Upper lobe of right lung (tissue), 1 donor: ENCODE measurements at regions not wholly inside any gene's neighbourhood (a gene's known extent, or its start where the extent isn't known, plus 50 kb on each side); places are given as distances from the start of the nearest gene placed in this dataset.

Experiments used
- ATAC-seq: fragments of 200-7000 bp; cut with Tn5 transposase; one replicate; pipeline ENCODE4 v1.9.1; 2020; ENCODE audit warnings: mild to moderate bottlenecking, moderate library complexity
- DNase-seq: peaks from one replicate; pipeline ENCODE4 v3.0.0-alpha.2; 2020
- H3K27ac ChIP-seq: fragments of 200-600 bp; one replicate; pipeline ENCODE4 v1.8.0; 2022
- H3K27me3 ChIP-seq: fragments of 200-600 bp; one replicate; pipeline ENCODE4 v1.8.0; 2022; ENCODE audit warnings: mild to moderate bottlenecking
- H3K36me3 ChIP-seq: fragments of 200-600 bp; one replicate; pipeline ENCODE4 v1.8.0; 2022
- H3K4me1 ChIP-seq: fragments of 200-600 bp; one replicate; pipeline ENCODE4 v1.8.0; 2022
- H3K4me3 ChIP-seq: fragments of 200-600 bp; one replicate; pipeline ENCODE4 v1.8.0; 2022; ENCODE audit warnings: mild to moderate bottlenecking
- H3K9me3 ChIP-seq: fragments of 200-600 bp; one replicate; pipeline ENCODE4 v1.8.0; 2022
- CTCF ChIP-seq: fragments of 200-600 bp; IDR thresholded peaks from one replicate; pipeline ENCODE4 v1.8.0; 2022; ENCODE audit warnings: antibody characterized with exemption
- intact Hi-C: fragments of 100-400 bp; cut with DNase I; formaldehyde crosslinking; loops from one replicate; pipeline ENCODE4 v1.11.0; 2022
- donor health status: DM: no; HTN: yes; CAD: no; lungs with severe emphysema.

- ATAC-seq, result peak; percentile 28
- no peak for TF ChIP-seq CTCF
Measured at GRCh38 chr10:62996925-62997324, 136.2 kb upstream of the NRBF2 start.

GRCh38 chr10:62996516-62996915 lies 136.6 kb upstream of the NRBF2 start:
- DNase-seq, result no peak
- no peak for TF ChIP-seq CTCF
- Histone ChIP-seq H3K9me3 (no peaks in the 10 kb centered on the region), H3K27ac (no peak overlapping the region), H3K36me3 (no peaks in the 10 kb centered on the region), H3K27me3 (no peaks in the 10 kb centered on the region), H3K4me3 (no peak overlapping the region), H3K4me1 (no peaks in the 10 kb centered on the region)
- ATAC-seq, result no peak
- intact Hi-C loops, result no loop called here

More at GRCh38 chr10:62996925-62997324, 136.2 kb upstream of the NRBF2 start:
- Histone ChIP-seq H3K36me3 (no peaks in the 10 kb centered on the region), H3K9me3 (no peaks in the 10 kb centered on the region), H3K4me1 (no peaks in the 10 kb centered on the region), H3K27me3 (no peaks in the 10 kb centered on the region), H3K4me3 (no peak overlapping the region), H3K27ac (no peak overlapping the region)
- no peak for DNase-seq
- intact Hi-C loops, result no loop called here

DNA sequence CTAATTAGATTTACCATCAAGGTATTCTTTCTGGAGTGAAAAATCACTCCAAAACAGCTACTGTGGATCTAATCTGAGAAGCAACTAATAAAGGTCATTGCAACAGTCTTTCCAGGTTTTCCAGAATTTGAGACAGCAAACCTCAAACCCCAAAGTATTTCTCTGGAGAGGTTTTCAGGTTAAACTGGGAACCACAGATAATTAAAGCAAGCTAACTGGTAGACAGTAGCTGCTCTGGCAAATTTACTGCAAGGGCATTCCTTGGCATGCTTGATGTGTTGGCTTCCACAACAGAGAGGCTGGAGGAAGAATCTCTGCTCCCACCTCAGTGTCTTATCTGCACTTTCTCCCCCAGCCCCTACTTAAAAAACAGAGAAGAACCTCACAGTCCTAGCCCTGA lies 140.0 kb upstream of the NRBF2 start:
- no peak for TF ChIP-seq CTCF
- Histone ChIP-seq H3K36me3 (no peaks in the 10 kb centered on the region), H3K27ac (no peak overlapping the region), H3K27me3 (no peaks in the 10 kb centered on the region), H3K9me3 (no peaks in the 10 kb centered on the region), H3K4me3 (no peak overlapping the region), H3K4me1 (no peaks in the 10 kb centered on the region)
- intact Hi-C loops, result no loop called here
- ATAC-seq (no peak), DNase-seq (no peak)

- Histone ChIP-seq H3K9me3 (no peaks in the 10 kb centered on the region), H3K27me3 (no peaks in the 10 kb centered on the region), H3K27ac (no peak overlapping the region), H3K36me3 (no peaks in the 10 kb centered on the region), H3K4me3 (no peak overlapping the region), H3K4me1 (no peaks in the 10 kb centered on the region)
- ATAC-seq, result no peak
- TF ChIP-seq CTCF, result no peak
- intact Hi-C loops, result no loop called here
- DNase-seq, result no peak
Measured at GRCh38 chr10:62992145-62992721, 140.9 kb upstream of the NRBF2 start.

DNA sequence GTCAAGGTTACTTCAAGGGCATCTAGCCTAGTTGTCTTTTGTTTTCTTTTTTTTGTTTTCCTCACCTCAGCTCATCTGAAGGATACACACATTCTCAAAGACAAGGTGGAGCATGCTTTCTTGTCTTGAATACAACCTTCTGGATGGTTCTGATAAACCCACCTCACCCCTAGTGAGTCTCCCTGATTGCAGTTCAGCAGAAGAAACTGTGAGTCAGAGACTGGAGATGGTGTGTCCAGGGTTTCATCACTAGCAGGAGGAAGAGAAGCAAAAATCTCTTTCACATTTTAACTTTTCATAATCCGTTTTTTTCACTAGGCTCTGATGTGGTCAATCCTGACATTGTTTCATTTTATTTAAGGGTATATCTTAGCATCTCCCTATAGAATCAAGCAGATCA lies 143.0 kb upstream of the NRBF2 start:
- H3K4me1 ChIP-seq, result no peaks in the 10 kb centered on the region
- H3K36me3 ChIP-seq, result no peaks in the 10 kb centered on the region
- no peaks in the 10 kb centered on the region for H3K9me3 ChIP-seq
- no peak for DNase-seq
- TF ChIP-seq CTCF, result no peak
- no peaks in the 10 kb centered on the region for H3K27me3 ChIP-seq
- ATAC-seq, result no peak
- intact Hi-C loops, result no loop called here
- H3K27ac ChIP-seq, result no peak overlapping the region
- no peak overlapping the region for H3K4me3 ChIP-seq
